A549 (cell line): ENCODE measurements at regions not wholly inside any gene's neighbourhood (a gene's known extent, or its start where the extent isn't known, plus 50 kb on each side); places are given as distances from the start of the nearest gene placed in this dataset.

Experiments used
- CBX2 ChIP-seq: fragments of 200-600 bp; sonication (generic); IDR thresholded peaks from 2 replicates; pipeline ENCODE4 v1.6.1; 2016; ENCODE audit warnings: low read depth, mild to moderate bottlenecking, borderline replicate concordance
- ZFP36 ChIP-seq: fragments of 450-650 bp; IDR thresholded peaks from 2 replicates; pipeline ENCODE4 v1.6.1; 2014; ENCODE audit warnings: borderline replicate concordance; ENCODE audit not compliant: partially characterized antibody
- TF ChIP-seq, protein P1 (sequence below): fragments of >200 bp; sonication (Bioruptor Twin); formaldehyde crosslinking; IDR thresholded peaks from 3 replicates; pipeline ENCODE4 v1.5.1; 2016

DNA sequence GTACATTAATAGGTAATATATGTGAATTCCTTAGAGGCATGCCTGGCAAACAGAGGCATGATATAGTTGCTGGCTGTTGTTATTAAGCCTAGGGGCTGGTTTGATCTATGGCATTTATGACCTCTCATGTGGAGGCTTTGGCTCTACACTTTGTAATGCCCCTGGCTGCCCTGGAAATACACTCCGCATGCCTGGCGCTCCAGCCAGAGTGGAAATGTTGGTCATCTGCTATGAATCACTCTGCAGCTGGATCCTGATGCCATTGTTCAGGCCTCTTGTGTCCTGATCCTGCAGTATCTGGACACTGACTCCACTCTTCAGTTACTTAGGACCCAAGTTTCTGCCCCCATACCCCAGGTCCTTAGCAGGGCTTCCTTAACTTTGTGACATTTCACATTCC lies 200.5 kb upstream of the PCSK2 start:
- TF ChIP-seq, protein P1, sequence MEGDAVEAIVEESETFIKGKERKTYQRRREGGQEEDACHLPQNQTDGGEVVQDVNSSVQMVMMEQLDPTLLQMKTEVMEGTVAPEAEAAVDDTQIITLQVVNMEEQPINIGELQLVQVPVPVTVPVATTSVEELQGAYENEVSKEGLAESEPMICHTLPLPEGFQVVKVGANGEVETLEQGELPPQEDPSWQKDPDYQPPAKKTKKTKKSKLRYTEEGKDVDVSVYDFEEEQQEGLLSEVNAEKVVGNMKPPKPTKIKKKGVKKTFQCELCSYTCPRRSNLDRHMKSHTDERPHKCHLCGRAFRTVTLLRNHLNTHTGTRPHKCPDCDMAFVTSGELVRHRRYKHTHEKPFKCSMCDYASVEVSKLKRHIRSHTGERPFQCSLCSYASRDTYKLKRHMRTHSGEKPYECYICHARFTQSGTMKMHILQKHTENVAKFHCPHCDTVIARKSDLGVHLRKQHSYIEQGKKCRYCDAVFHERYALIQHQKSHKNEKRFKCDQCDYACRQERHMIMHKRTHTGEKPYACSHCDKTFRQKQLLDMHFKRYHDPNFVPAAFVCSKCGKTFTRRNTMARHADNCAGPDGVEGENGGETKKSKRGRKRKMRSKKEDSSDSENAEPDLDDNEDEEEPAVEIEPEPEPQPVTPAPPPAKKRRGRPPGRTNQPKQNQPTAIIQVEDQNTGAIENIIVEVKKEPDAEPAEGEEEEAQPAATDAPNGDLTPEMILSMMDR, result no peak
- TF ChIP-seq ZFP36 (no peak), CBX2 (no peak)
